HCT116 (cell line): ENCODE measurements at regions not wholly inside any gene's neighbourhood (a gene's known extent, or its start where the extent isn't known, plus 50 kb on each side); places are given as distances from the start of the nearest gene placed in this dataset.

Experiments used
- ATAC-seq: fragments of 200-7000 bp; cut with Tn5 transposase; 2 replicates; pipeline ENCODE4 v1.9.1; 2020; ENCODE audit warnings: mild to moderate bottlenecking, moderate library complexity
- BruUV-seq: library from RNA; stranded (reverse); fragments of 400-500 nt; replicated peaks from 2 replicates; lab custom pipeline; 2021; lab: Mats Ljungman, UMichigan
- CTCF ChIA-PET: fragments of 300-600 bp; sonication (Branson Sonifier 250); formaldehyde crosslinking; loops from one replicate; lab custom pipeline; 2021; ENCODE audit warnings: antibody characterized with exemption; lab: Charles Lee
- POLR2A ChIA-PET: fragments of 300-600, 350-600 bp; sonication (Branson Sonifier 250); formaldehyde crosslinking; loops from one replicate; lab custom pipeline; 2021; ENCODE audit warnings: antibody characterized with exemption; lab: Charles Lee
- RAD21 ChIA-PET, 2 experiments: fragments of 300-600 bp; sonication (Branson Sonifier 250); formaldehyde crosslinking; loops; one replicate each; lab custom pipeline; 2023; ENCODE audit warnings: low total read pairs in 2 of 2; ENCODE audit not compliant: uncharacterized antibody in 2 of 2, unreplicated experiment in 2 of 2, low non-redundant PET in 1 of 2; lab: Charles Lee
- DNase-seq: peaks from one replicate; pipeline ENCODE4 v3.0.0-alpha.2; 2010; ENCODE audit warnings: low read depth, low spot score
- H2AFZ ChIP-seq: fragments of 200-600 bp; shearing (Covaris generic), sonication (generic); 2 replicates; pipeline ENCODE4 v1.6.1; 2017; ENCODE audit warnings: low read depth, mixed run types, mixed read lengths, antibody characterized with exemption, low read length; ENCODE audit not compliant: poor library complexity, severe bottlenecking
- H3K27ac ChIP-seq: 2 replicates; pipeline ENCODE4 v1.5.1; 2012; ENCODE audit warnings: low read depth, low read length
- H3K27me3 ChIP-seq: fragments of 200-600 bp; sonication (generic); 2 replicates; pipeline ENCODE4 v1.6.1; 2016; ENCODE audit warnings: mixed run types, low read length, mixed read lengths; ENCODE audit not compliant: insufficient read depth
- H3K36me3 ChIP-seq, 2 experiments: fragments of 200-500 bp in 1 of 2; fragments of 200-600 bp in 1 of 2; sonication (Bioruptor generic) in 1 of 2; sonication (generic) in 1 of 2; 2 replicates each; pipeline versions ENCODE4 v1.5.1 to v1.6.1; 2014 to 2016; ENCODE audit warnings: low read length in 2 of 2, inconsistent platforms in 1 of 2, mixed read lengths in 1 of 2, mixed run types in 1 of 2; ENCODE audit not compliant: insufficient read depth in 2 of 2, control insufficient read depth in 1 of 2
- H3K4me1 ChIP-seq, 2 experiments: fragments of 200-600 bp in 1 of 2; sonication (generic) in 1 of 2; 2 replicates each; pipeline versions ENCODE4 v1.5.1 to v1.6.1; 2012 to 2017; ENCODE audit warnings: low read length in 2 of 2, inconsistent platforms in 1 of 2, mild to moderate bottlenecking in 1 of 2, mixed read lengths in 1 of 2, mixed run types in 1 of 2, moderate library complexity in 1 of 2; ENCODE audit not compliant: insufficient read depth in 2 of 2, control insufficient read depth in 1 of 2
- H3K4me2 ChIP-seq: fragments of 200-600 bp; sonication (generic); 2 replicates; pipeline ENCODE4 v1.6.1; 2017; ENCODE audit warnings: mixed run types, low read length, mixed read lengths
- H3K4me3 ChIP-seq, 2 experiments: fragments of 200-600 bp in 1 of 2; sonication (generic) in 1 of 2; replicated peaks in 1 of 2; 2 replicates each; pipeline ENCODE4 v1.5.1; 2011 to 2016; ENCODE audit warnings: low read length in 2 of 2, control low read depth in 1 of 2, low read depth in 1 of 2, mild to moderate bottlenecking in 1 of 2, mixed read lengths in 1 of 2, mixed run types in 1 of 2
- H3K79me2 ChIP-seq: fragments of 200-600 bp; sonication (generic); 2 replicates; pipeline ENCODE4 v1.6.1; 2017; ENCODE audit warnings: mild to moderate bottlenecking, mixed run types, low read length, moderate library complexity, mixed read lengths; ENCODE audit not compliant: insufficient read depth
- H3K9ac ChIP-seq: fragments of 200-600 bp; sonication (generic); 2 replicates; pipeline ENCODE4 v1.6.1; 2016; ENCODE audit warnings: low read length, mixed read lengths
- H3K9me2 ChIP-seq: fragments of 200-600 bp; sonication (generic), shearing (Covaris generic); 2 replicates; pipeline ENCODE4 v1.6.1; 2017; ENCODE audit warnings: mixed run types, mild to moderate bottlenecking, moderate library complexity; ENCODE audit not compliant: insufficient read depth
- H3K9me3 ChIP-seq, 2 experiments: fragments of 200-500 bp in 1 of 2; fragments of 200-600 bp in 1 of 2; sonication (Bioruptor generic) in 1 of 2; sonication (generic) in 1 of 2; 2 replicates each; pipeline ENCODE4 v1.6.1; 2014 to 2017; ENCODE audit warnings: low read length in 2 of 2, mixed read lengths in 2 of 2, inconsistent platforms in 1 of 2, low read depth in 1 of 2, mild to moderate bottlenecking in 1 of 2, mixed run types in 1 of 2, moderate library complexity in 1 of 2; ENCODE audit not compliant: control insufficient read depth in 1 of 2, insufficient read depth in 1 of 2
- H4K20me1 ChIP-seq: fragments of 200-600 bp; sonication (generic), shearing (Covaris generic); 2 replicates; pipeline ENCODE4 v1.6.1; 2017; ENCODE audit warnings: mixed run types, mild to moderate bottlenecking, moderate library complexity; ENCODE audit not compliant: insufficient read depth
- ATF3 ChIP-seq: IDR thresholded peaks from 2 replicates; pipeline ENCODE4 v1.6.1; 2012
- FOSL1 ChIP-seq: IDR thresholded peaks from 2 replicates; pipeline ENCODE4 v1.6.1; 2012; ENCODE audit warnings: low read depth
- MAX ChIP-seq: IDR thresholded peaks from 2 replicates; pipeline ENCODE4 v1.6.1; 2012
- REST ChIP-seq: IDR thresholded peaks from 2 replicates; pipeline ENCODE4 v1.6.1; 2012; ENCODE audit warnings: low read depth
- SIN3A ChIP-seq: IDR thresholded peaks from 2 replicates; pipeline ENCODE4 v1.6.1; 2012; ENCODE audit warnings: low read depth
- TCF7L2 ChIP-seq: IDR thresholded peaks from 2 replicates; pipeline ENCODE4 v1.7.0; 2011; ENCODE audit warnings: borderline replicate concordance, inconsistent platforms; ENCODE audit not compliant: insufficient read depth, insufficient read length; ENCODE audit errors: extremely low read depth
- intact Hi-C: fragments of 100-400 bp; cut with micrococcal nuclease; formaldehyde crosslinking; loops from 2 replicates; pipeline ENCODE4 v1.10.0; 2022
- TF ChIP-seq, protein P1 (sequence below), 3 experiments: fragments of 200-600 bp in 1 of 3; sonication (generic) in 1 of 3; IDR thresholded peaks in 2 of 3; conservative IDR thresholded peaks in 1 of 3; 2 replicates each; pipeline ENCODE4 v1.5.1; 2012 to 2017; ENCODE audit warnings: low read depth in 2 of 3, low read length in 2 of 3, antibody characterized with exemption in 1 of 3, borderline replicate concordance in 1 of 3, control low read depth in 1 of 3, mild to moderate bottlenecking in 1 of 3, mixed read lengths in 1 of 3, mixed run types in 1 of 3, moderate library complexity in 1 of 3; ENCODE audit not compliant: insufficient read depth in 1 of 3
- TF ChIP-seq, protein P2 (sequence below): IDR thresholded peaks from 2 replicates; pipeline ENCODE4 v1.6.1; 2011; ENCODE audit warnings: mild to moderate bottlenecking, low read length, moderate library complexity; ENCODE audit not compliant: insufficient replicate concordance; ENCODE audit errors: extremely low read depth

GRCh38 chrX:40303256-40304077, 205.7 kb upstream of the BCOR start (continued):
- no peak for TF ChIP-seq REST

DNA sequence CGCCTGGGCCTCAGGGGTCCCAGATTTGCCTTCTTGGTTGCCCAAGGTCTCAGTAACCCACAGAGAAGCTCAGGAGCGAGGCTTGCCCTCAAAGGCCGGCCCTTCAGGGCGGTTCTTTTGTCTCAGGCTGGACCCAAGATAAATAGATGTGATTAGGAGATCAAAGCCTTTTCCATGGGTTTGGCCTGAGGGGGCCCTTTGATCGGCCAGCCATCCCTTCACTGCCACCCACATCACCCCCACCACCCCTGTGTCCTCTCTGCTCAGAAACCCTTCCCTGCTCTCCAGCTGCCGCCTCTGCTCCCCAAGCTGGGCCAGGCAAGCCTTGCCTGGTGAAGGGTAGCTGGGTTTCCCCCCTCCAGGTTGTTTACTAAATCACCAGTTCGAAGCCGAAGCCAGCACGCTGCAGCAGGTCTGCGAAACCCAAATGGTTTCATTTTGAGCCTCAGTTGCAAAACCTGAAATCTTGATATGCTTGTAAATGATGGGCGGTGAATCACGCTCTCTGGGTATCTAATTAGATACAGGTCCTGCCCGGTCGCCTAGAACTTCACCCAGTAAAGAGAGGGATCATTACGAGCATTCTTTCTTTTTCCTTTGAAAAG, 202.6 kb upstream of the BCOR start:
- H3K9me3 ChIP-seq = no peaks in the 10 kb centered on the region
- POLR2A ChIA-PET = no interaction called here
- DNase-seq (no peak), ATAC-seq (no peak)
- RAD21 ChIA-PET = no interaction called here
- TF ChIP-seq SIN3A = no peak
- TF ChIP-seq, protein P1, sequence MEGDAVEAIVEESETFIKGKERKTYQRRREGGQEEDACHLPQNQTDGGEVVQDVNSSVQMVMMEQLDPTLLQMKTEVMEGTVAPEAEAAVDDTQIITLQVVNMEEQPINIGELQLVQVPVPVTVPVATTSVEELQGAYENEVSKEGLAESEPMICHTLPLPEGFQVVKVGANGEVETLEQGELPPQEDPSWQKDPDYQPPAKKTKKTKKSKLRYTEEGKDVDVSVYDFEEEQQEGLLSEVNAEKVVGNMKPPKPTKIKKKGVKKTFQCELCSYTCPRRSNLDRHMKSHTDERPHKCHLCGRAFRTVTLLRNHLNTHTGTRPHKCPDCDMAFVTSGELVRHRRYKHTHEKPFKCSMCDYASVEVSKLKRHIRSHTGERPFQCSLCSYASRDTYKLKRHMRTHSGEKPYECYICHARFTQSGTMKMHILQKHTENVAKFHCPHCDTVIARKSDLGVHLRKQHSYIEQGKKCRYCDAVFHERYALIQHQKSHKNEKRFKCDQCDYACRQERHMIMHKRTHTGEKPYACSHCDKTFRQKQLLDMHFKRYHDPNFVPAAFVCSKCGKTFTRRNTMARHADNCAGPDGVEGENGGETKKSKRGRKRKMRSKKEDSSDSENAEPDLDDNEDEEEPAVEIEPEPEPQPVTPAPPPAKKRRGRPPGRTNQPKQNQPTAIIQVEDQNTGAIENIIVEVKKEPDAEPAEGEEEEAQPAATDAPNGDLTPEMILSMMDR (IDR thresholded peaks at IDR 0.05 in 2 of 3, conservative IDR thresholded peaks at IDR 0.05 in 1 of 3; ENCODE audit: borderline replicate concordance in 1 of 3, insufficient read depth in 1 of 3, low read depth in 2 of 3, low read length in 2 of 3) = no peak
- TF ChIP-seq ATF3 = no peak
- TF ChIP-seq FOSL1 = no peak
- TF ChIP-seq MAX = no peak
- TF ChIP-seq TCF7L2 = no peak
- TF ChIP-seq, protein P2, sequence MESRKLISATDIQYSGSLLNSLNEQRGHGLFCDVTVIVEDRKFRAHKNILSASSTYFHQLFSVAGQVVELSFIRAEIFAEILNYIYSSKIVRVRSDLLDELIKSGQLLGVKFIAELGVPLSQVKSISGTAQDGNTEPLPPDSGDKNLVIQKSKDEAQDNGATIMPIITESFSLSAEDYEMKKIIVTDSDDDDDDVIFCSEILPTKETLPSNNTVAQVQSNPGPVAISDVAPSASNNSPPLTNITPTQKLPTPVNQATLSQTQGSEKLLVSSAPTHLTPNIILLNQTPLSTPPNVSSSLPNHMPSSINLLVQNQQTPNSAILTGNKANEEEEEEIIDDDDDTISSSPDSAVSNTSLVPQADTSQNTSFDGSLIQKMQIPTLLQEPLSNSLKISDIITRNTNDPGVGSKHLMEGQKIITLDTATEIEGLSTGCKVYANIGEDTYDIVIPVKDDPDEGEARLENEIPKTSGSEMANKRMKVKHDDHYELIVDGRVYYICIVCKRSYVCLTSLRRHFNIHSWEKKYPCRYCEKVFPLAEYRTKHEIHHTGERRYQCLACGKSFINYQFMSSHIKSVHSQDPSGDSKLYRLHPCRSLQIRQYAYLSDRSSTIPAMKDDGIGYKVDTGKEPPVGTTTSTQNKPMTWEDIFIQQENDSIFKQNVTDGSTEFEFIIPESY = no peak
- no peak overlapping the region for H3K4me3 ChIP-seq
- no peak overlapping the region for H3K4me2 ChIP-seq
- H3K4me1 ChIP-seq = no peaks in the 10 kb centered on the region
- H3K27ac ChIP-seq = no peak overlapping the region
- no peak overlapping the region for H2AFZ ChIP-seq
- no peak overlapping the region for H3K9ac ChIP-seq
- no peaks in the 10 kb centered on the region for H3K36me3 ChIP-seq
- no peaks in the 10 kb centered on the region for H3K27me3 ChIP-seq
- no peaks in the 10 kb centered on the region for H3K79me2 ChIP-seq
- H3K9me2 ChIP-seq = no peaks in the 10 kb centered on the region
- intact Hi-C loops = no loop called here
- CTCF ChIA-PET = no interaction called here
- H4K20me1 ChIP-seq = no peaks in the 10 kb centered on the region
- BruUV-seq = no TSS peak
